ENCODE measurements at regions not wholly inside any gene's neighbourhood (a gene's known extent, or its start where the extent isn't known, plus 50 kb on each side); places are given as distances from the start of the nearest gene placed in this dataset.

DNA sequence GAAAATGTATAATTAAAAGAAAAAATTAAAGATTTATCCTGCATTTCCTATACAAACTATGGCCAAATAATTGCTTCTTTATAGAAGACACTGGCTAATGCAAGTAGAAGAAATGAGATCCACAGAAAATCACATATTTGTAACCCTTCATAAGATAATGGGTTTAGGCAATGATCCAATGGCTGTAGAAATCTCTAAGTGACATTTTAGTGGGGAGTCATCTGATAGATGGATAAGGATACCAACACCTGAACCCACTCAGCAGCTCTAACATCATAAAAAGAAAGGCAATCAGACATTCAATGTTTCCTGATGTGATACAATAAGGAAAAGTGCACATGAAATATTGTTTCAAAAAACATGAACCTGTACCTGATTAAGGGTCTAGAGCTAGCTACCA lies 297.5 kb downstream of the CXCL12 start:
- DNase-seq, result no peak

DNA sequence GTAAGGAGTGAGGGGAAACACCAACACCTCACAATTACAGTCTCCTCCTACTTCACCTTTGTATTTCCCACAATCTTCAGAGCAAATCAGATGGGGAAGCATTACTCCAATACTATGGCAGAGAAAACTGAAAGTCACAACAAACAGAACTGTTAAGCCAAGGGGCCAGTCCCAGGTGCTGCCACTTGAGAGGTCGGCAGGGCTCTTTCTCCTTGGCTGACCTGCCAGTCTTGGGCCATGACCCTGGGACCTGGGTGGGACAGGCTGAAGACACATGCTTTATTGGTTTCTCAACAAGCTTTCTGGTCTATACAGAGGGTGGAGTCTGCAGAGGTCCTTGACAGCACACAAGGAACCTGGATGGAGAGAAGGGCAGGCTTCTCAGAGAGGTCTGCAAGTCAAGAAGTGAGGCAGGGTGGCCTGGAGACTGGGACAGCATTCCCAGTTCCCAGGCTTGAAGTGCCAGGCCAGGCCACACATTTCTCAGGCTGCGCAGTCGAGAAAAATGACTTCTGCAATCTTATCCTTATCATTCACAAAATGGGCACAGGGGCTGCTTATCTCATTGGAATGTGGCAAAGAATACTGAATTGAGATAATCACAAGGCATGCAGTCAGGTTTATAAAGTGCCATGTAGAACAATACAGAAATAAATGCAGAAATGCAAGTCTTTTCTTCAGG lies 301.0 kb downstream of the CXCL12 start:
- no peak for DNase-seq

DNA sequence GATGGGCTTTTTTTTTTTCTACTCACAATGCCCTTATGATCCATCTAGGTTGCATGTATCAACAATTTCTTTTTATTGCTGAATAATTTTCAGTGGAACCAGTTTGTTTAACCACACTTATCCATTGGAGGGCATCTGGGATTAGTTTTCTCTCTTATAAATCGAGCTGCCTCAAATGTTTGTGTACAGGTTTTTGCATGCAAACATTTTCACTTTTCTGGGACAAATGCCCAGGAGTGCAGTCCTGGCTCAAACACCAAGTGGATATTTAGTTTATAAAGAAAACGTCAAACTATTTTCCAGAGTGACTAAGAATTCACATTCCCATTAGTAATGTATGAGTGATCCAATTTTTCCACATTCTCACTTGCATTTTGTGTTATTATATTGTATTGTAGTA lies 313.4 kb downstream of the CXCL12 start:
- DNase-seq, result no peak

DNA sequence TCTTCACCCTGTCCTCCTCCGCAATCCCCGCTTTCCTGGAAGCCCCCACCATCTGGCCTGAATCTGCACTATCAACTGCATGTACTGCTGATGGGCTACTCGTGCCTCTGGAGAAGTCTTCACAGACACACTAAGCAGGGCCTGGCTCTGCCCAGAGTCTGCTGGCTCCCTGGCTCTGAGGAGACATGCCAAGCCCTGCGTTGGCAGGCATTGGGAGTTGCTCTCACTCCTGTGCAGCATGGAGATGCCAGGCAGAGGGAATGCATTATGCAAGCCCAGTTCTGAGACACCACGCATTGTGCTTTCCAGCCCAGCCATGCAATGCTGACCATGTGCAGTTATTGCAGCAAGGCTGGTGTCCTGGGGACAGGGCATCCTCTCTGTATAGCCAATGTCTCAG lies 314.6 kb downstream of the CXCL12 start:
- DNase-seq, result no peak

DNA sequence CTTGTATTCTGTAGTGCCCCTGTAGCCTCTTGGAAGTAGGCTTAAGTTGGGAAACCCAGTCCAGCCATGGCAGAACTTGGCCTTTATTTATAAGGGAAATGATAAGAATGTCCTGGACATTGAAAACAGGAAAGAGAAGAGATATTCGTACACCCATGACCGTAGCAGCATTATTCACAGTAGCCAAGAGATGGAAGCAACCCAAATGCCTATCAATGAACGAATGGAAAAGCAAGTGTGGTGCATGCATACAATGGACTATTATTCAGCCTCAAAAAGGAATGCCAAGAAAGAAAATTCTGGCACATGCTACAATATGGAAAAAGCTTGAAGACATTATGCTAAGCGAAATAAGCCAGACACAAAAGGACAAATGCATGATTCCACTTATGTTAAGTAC lies 315.3 kb downstream of the CXCL12 start:
- no peak for DNase-seq

DNA sequence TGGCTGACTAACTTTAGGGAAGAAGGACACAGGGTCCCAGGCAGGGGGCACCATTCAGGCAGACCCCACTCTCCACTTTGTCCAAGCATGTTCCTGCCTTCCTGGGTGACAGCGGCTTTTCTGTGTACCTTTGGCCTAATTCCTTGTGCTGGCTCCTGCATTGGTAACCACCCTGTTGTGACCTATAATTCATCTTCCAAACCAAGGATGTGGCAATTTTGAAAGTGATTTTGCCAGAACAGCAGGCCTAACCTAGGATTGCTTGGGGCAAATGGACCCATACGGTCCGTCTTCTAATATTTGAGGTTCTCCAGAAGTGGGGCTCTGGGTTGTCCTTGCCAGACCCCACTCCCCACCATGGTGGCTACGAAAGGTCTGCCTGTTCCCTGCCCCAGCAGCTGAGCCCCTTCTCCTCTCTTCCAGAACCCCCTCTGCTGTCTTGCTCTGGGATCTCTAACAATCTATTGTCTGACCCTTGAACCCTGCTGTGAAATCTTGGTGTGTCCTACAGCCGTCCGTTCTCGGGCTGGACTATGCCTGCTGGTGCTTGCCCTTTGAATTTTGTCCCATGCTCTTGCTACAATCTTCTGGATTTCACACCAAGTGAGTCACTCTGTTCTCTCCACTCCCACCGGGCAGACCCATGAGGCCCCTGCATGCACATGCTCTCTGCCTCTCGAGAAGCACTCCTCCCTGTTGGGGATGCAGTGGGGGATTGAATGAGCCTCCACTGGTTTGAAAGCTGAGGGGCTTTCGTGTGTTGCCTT lies 316.0 kb downstream of the CXCL12 start:
- no peak for DNase-seq

DNA sequence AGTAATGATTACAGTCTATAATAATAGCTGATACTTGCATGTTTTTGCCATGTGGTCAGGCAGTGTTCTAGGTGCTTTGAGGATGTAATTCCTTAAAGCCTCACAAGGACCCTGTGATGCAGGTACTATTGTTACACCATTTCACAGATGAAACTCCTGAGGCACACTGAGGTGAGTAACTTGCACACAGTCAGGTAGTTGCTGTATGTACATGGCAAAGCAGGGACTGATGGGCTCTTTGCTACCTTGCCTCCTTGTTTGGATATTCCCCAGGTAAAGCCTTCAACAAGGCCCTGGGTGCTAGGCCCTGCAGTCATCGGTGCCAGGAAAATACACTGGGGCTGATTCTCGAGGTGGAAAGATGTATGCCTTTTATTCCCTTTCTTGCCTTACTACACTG lies 317.5 kb downstream of the CXCL12 start:
- no peak for DNase-seq

DNA sequence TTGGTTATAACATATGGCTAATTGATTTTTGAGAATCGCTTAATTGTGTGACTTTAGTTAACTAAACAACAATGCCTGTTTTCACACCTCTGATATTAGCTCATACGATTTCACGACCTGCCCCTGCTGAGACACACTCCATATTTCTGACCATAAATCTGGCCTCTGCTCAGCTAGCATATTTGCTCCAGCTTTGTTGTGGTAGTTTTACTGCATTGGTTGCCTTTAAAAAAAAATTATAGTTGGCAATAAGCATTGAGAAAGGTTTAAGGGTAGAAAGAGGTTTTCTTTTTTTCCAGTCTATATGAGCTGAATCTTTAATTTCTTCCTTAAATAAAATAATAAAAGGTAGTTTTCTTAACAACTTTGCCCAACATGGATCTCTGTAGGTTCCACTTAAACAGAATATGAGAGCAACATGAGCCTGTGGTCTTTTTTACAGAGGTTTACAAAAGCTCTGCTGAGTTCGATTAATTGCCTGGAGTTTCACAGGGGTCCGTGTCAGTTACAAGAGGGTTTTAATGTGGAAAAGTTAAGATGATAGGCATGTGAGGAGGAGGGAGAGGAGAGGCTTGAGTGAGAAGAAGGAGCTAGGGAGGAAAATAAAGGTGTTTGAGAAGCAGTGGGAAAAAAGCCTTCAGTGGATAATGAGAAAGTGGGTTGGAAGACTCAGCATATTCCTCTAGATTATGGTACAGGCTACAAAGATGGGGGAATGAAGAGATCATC lies 318.2 kb downstream of the CXCL12 start:
- no peak for DNase-seq

DNA sequence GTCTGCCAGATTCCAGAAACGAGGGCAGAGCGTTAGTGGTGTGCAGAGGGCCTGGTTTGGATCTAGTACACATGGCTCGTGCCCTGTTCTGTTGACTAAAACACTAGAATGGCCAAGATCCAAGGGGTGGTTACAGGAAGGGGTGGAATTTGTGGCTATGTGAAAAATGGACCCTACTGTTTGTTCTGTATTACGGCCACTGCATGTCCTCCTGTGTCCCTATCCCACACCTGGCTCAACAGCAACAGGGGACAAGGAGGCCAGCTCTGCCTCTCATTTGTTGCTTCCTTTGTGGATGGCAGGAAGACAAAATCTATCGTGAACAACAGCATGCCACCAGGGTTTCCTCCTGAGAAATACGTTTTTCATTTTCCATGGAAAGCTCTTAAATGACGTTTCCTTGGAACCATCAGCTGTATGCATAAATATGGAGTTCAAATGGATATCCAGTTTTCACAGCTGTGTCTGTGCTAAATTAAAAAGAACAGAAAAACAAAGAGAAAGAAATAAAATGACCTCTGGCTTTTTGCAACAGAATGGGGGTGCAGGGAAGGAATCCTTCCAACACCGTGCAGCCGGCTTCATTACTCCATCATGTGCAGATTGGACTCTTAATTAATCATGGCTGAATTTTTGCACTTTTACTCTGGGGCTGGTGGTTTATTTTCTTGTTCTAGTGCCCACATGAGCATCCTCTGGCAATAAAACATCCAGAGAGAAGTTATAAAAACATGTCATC lies 318.9 kb downstream of the CXCL12 start:
- no peak for DNase-seq

DNA sequence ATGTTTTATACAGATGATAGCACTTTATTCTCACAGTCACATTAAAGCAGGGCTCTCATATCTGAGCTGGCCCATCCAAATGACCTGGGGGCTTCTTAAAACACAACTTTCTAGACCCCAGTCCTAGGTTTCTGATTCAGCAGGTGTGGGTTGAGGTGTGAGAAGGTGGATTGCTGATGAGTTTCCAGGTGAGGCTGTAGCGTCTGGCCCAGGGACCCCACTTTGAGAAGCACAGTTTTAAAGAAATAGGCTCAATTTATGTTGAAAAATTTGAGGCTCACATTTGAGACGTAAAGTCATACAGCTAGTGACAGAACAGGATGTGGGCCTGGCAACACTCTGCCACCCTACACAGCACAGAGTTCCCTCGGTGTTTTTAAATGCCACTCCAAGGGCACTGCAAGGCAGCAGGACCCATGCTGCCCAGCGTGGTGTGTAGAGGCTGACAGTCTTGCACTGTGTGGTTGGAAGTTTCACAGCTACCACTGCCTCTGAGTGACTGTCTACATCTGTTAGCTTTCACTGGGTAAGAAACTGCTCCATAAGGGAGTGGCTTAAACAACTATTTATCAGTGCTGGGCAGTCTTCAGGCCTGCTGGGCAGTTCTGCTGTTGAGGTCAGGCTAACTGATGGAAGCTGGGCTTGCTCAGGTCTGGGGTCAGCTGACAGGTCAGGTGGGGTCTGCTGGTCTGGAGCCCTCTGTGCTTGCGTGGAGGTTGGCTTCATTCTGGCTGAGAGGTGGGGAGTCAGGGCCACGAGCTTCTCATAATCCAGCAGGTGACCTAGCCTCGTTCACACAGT lies 319.7 kb downstream of the CXCL12 start:
- DNase-seq, result no peak

DNA sequence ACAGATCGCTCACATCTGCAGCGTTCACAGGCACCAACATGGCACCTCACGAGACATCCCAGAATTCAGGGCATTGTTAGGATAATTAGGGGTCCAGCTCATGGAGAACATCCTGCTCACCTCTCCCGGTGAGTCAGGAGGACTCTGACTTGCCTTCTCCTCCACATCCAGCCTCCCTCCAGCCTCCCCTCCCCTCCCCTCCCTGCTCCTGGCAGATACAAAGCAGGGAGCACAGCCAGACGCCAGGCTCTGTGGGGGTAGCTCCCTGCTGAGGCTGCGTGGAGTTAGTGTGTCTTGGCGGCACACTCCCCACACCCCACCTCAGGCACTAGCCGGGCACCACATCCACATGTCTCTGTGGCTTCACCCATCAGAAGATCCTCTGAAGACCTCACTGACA lies 320.6 kb downstream of the CXCL12 start:
- DNase-seq, result no peak

DNA sequence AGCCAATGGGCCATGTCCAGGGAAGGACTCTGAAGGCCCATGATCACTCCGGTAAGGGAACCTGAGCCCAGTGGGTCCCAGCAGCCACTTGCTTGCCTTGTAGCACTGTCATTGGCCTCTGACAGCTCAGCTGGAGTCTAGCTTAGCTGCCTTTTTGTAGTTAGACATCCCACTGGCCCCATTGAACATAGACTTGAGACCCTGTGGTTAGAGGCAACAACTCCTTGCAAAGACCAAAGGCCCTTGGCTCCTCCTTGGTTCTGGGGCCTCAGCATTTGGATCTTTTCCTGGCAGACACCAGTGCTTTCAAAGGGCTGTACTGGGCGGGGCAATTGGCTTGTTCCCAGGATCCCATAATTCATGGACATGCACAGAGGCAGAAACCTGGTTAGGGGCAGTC lies 321.2 kb downstream of the CXCL12 start:
- DNase-seq, result no peak

DNA sequence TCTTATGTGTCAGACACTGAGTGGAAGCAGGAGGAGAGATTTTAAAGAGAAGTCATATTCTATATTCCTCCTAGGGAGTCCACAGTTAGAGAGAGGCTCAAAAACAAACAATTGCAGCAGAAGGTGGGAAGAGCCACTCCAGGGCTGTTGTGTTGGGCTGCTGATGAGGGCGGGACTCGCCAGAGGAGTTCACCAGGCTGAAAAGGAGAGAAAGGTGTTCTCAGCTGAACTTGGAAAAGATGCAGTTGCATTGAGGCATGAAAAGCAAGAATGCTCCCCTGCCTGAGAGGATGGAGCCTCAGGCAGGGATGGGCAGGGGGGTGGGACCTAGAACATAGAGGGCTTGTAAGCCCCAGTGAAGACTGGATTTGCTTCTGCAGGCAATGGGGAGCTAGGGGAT lies 324.2 kb downstream of the CXCL12 start:
- DNase-seq, result no peak

DNA sequence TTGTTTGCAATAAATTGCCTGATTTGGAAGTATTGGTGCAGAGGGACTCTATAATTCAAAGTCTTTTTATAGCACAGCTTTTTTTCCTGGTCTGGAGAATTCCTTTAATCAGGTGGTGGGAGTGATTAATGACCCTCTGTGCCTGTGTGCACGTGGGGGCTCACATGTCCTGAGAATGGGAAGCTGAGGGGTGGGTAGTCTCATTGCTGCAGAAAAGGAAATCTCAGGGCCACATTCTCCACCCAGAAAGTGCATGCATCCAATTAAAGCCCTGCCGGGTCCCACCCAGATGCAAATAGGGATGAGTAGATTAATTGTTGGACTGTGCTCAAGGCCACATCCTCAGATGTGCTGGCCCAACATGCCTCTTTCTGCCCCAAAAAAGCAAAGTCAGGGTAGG lies 324.7 kb downstream of the CXCL12 start:
- DNase-seq, result no peak

DNA sequence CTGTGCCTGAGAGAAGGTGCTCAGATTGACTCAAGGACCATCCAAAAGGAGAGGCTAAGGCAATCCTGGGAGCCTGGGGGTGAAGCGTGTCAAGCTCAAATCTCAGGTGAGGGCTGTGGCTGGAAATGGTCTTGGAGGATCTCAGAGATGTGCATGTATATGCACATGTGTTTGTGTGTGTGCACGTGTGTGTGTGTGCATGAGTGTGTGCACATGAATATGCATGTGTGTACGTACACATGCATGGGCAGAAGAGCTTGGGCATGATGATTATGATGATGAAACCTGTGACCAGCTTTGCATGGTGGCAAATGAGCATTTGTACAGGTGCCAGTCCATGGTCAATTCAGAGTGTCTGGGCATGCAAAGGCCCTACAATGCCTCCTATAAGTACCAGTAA lies 326.6 kb downstream of the CXCL12 start:
- DNase-seq, result no peak

DNA sequence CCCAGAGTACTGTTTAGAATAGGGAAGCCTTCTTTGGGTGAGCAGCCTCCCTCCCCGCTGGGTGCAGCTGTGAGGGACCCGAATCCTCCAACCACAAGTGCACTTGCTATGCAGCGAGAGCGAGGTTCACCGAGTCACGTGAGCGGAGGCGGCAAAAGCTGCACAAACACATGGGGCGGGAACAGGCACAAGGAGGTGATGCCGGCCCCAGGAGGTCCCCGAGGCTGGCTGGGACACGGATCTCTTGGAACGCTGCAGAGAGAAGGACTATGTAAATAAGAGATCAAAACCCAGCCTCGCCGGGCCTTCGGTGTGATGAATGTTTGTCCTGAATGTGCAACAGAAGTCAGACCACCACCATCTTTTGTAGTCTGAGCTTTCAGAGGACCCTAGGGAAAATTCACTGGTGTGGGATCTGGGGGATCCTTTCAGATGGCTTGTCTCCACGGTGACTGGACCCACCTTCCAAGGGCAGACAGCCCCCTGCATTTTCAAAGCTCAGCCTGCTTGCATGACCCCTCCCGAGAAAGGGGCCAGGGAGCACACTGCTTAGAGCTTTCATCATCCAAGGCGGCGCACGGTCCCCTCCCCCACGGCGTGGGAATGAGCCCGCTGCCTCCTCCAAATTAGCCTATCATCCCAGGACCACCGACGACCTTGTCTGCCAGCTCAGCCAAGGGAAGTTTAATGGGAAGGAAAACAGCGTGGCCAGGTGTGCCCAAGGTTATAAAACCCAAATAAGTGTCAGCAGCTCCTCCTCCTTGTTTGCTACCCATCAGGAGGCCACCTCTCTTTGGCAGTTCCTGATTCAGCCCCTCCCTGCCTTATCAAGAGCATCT lies 327.7 kb downstream of the CXCL12 start:
- DNase-seq, result no peak

DNA sequence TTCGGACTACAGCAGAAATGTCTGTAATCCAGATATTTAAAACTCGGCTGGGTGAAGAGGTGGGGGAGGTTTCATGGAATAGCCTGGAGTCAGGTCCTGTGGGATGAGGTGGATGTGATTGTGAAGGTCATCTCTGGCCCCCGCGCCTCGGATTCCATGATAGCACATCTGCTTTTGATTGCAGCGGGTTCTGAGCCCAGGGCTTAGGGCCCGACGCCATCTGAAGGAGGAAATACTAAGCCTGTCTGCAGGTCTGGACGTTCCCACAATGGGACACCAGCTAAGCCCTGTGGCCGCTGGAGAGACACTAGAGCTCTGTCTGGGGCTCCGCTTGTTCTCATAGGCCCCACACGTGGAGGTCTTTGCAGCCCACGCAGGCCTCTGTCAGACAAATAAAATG lies 328.7 kb downstream of the CXCL12 start:
- DNase-seq, result no peak

DNA sequence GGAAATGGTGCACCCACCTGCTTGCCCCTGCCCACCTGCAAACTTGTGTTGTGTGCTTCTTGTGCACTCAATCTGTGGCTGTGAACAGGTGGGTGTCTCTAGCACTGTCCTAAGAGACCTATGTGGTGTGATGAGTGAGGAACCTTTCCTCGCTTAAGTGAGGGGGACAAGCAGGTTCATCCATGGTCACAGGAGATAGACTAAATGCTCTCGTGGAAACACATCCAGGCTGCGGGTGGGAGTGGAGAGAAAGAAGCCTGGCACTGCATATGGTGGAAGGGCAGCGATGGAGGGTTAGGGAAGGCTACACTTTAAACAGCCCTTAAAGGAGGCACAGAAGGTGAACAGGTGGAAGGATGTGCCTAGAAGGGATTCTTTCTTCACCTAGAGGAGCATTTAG lies 330.9 kb downstream of the CXCL12 start:
- DNase-seq, result no peak

DNA sequence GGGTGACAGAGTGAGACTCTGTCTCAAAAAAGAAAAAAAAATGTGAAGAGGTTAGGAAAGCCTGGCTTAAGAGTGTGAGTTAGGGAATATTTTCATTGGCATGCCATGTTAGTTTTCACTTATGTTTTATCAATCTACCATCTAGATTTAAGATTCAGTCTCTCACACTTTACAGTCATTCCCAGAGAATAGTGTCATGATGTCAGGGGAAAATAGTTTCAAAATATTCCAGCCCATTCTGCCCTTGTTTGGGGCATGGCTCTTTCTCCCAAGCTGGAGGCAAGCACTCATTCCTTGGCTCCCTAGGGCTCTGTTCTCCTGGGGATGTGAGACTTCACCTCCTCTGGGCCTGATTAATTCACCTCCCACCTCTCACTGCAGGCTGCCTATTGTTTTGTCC lies 331.5 kb downstream of the CXCL12 start:
- DNase-seq, result no peak

DNA sequence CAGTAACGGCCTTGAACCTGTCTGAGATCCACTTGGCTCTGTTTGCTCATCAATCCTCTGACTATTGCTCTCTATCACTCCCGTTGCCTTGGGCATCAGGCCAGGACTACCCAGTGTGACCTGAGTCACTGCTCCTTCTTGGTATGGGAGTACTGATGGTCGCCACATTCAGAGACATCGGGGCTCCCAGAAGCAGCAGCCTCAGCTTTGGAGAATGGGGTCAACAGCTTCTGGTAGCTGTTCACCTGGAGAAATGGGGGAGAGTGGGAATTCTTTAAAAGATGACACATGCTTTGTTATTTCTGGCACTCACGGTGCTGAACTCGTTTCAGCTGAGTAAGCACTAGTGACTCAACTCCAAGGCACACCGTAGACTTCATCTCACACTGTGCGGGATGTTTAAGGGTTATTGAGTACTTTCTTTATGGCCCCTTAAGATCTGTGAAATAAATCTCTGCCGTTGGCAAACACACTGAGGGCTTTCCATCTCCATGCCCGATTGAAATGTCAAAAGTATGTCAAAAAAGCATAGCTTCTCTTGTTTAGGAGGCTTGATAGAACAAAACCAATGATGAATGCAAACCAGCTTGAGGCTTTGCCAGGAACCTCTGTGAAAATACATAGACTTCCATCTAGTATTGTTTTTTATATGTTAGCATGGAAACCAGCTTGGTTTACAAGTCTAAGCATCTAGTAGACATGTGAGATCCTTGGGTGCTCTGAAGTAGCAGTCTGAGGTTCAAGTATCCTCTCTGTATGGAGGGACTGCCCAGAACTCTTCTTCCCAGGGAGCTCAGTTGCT lies 333.1 kb downstream of the CXCL12 start:
- no peak for DNase-seq

DNA sequence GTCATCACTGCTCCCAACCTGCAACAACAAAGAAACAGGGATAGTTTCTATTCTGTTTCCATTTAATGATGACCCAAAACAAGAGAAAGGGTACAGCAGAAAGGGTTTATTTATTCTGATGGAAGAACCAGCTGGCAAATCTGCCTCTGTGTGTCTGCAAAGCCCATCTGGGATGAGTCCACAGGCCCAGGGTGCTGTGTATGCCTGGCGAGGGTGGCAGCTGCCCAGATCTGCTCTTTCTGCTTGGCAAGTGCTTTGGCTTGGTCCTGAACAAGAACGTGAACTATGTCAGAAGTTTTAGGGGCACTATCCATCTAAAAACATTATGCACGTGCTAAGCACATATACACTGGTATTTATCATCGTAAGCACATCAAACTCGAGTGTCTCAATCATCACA lies 333.8 kb downstream of the CXCL12 start:
- no peak for DNase-seq

Data from inflammatory macrophage treated with lipopolysaccharide for 4 hours (primary cell).